ENCODE measurements at regions not wholly inside any gene's neighbourhood (a gene's known extent, or its start where the extent isn't known, plus 50 kb on each side); places are given as distances from the start of the nearest gene placed in this dataset.

DNA sequence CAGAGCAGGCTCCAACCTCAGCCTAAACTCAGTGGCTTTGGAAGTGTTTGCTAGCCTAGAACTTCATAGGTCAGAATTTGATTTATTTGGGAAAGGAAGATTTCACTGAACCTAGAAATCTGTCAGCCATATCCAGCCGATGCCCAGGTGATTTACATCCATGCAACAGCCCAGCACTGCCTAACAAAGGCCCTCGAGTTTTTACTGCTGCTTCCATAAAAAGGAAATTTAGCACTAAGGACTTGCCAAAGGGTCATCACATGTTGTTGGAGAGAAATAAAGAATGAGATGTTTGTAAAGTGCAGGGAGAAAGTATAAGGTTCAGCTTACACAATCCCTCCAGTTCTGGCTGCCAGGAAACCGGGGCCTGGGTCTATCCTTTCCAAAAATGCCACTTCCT lies 614.2 kb downstream of the BCL11A start:
- no peak for TF ChIP-seq POLR2A (IDR thresholded peaks at IDR 0.05; ENCODE audit: low read length)
- no peak for TF ChIP-seq CHD2 (IDR thresholded peaks at IDR 0.05; ENCODE audit: low read length, partially characterized antibody)
- TF ChIP-seq, protein P1, sequence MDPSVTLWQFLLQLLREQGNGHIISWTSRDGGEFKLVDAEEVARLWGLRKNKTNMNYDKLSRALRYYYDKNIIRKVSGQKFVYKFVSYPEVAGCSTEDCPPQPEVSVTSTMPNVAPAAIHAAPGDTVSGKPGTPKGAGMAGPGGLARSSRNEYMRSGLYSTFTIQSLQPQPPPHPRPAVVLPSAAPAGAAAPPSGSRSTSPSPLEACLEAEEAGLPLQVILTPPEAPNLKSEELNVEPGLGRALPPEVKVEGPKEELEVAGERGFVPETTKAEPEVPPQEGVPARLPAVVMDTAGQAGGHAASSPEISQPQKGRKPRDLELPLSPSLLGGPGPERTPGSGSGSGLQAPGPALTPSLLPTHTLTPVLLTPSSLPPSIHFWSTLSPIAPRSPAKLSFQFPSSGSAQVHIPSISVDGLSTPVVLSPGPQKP (IDR thresholded peaks at IDR 0.05; ENCODE audit: low read depth, low read length), result no peak
- TF ChIP-seq BCL3 (IDR thresholded peaks at IDR 0.05), result no peak
- no peak for TF ChIP-seq GATA3 (IDR thresholded peaks at IDR 0.05; ENCODE audit: borderline replicate concordance)

All from A549 (cell line).